ENCODE measurements at regions not wholly inside any gene's neighbourhood (a gene's known extent, or its start where the extent isn't known, plus 50 kb on each side); places are given as distances from the start of the nearest gene placed in this dataset.

- TF ChIP-seq EZH2phosphoT487 (IDR thresholded peaks at IDR 0.05; ENCODE audit: insufficient read depth, low read depth) (no peak), EZH2 (IDR thresholded peaks at IDR 0.05; ENCODE audit: insufficient read depth, poor library complexity, severe bottlenecking) (no peak)
Measured at GRCh38 chr12:104902125-104902524, 56.0 kb downstream of the SLC41A2 start.

Data from GM23248 (cell line).